ENCODE measurements at regions not wholly inside any gene's neighbourhood (a gene's known extent, or its start where the extent isn't known, plus 50 kb on each side); places are given as distances from the start of the nearest gene placed in this dataset.

DNA sequence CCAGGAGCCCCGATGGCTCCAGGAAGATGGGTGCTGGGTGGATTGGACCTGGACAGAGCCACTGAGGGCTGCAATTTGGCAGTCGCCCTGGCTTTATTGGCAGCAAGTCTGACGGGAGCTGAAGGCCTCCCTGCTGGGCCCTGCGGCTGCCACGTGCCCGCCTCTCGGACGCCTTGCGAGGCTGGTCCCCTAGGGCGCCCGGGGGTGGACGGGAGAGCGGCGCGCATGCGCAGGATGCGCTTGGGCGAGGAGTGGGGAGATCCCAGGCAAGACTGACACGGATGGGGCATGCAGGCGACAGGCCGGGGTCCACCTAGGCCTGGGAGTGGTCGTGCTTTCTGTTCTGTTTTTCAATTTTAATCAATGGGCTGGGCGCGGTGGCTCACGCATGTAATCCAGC lies 150.0 kb downstream of the ADAMTS15 start:
- TF ChIP-seq, protein P1, sequence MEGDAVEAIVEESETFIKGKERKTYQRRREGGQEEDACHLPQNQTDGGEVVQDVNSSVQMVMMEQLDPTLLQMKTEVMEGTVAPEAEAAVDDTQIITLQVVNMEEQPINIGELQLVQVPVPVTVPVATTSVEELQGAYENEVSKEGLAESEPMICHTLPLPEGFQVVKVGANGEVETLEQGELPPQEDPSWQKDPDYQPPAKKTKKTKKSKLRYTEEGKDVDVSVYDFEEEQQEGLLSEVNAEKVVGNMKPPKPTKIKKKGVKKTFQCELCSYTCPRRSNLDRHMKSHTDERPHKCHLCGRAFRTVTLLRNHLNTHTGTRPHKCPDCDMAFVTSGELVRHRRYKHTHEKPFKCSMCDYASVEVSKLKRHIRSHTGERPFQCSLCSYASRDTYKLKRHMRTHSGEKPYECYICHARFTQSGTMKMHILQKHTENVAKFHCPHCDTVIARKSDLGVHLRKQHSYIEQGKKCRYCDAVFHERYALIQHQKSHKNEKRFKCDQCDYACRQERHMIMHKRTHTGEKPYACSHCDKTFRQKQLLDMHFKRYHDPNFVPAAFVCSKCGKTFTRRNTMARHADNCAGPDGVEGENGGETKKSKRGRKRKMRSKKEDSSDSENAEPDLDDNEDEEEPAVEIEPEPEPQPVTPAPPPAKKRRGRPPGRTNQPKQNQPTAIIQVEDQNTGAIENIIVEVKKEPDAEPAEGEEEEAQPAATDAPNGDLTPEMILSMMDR (conservative IDR thresholded peaks at IDR 0.05), result no peak
- no peak for TF ChIP-seq ZFX (IDR thresholded peaks at IDR 0.05)

Data from C4-2B (cell line).